ENCODE measurements at regions not wholly inside any gene's neighbourhood (a gene's known extent, or its start where the extent isn't known, plus 50 kb on each side); places are given as distances from the start of the nearest gene placed in this dataset.
"Not testable (repeated sequence)": the region's sequence is repeated elsewhere in the genome, so short reads cannot be mapped to it uniquely, and the experiment has no call there.

DNA sequence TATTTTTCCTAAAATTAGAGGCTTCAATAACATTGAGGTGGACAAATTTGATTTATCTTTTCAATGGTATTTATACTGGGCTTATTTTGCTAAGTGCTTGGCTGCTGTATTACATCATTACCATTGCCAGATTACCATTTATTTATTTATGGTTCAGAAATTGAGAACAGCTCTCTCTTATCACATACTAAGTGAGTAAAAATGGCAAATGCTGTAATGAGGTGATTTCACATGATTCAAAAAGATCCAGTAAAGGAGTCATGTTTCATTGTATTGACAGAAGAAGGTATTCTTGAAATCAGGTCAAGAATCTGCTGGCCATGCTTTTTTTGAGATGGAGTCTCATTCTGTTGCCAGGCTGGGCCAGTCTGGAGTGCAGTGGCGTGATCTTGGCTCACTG lies 322.6 kb downstream of the KIF20B start:
- H3K4me3 ChIP-seq (replicated peaks in 1 of 2; ENCODE audit: low read depth in 2 of 2, low read length in 2 of 2): no peak overlapping the region
- no peak for DNase-seq (ENCODE audit: low read depth in 2 of 2)
- TF ChIP-seq, protein P1, sequence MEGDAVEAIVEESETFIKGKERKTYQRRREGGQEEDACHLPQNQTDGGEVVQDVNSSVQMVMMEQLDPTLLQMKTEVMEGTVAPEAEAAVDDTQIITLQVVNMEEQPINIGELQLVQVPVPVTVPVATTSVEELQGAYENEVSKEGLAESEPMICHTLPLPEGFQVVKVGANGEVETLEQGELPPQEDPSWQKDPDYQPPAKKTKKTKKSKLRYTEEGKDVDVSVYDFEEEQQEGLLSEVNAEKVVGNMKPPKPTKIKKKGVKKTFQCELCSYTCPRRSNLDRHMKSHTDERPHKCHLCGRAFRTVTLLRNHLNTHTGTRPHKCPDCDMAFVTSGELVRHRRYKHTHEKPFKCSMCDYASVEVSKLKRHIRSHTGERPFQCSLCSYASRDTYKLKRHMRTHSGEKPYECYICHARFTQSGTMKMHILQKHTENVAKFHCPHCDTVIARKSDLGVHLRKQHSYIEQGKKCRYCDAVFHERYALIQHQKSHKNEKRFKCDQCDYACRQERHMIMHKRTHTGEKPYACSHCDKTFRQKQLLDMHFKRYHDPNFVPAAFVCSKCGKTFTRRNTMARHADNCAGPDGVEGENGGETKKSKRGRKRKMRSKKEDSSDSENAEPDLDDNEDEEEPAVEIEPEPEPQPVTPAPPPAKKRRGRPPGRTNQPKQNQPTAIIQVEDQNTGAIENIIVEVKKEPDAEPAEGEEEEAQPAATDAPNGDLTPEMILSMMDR (IDR thresholded peaks at IDR 0.05; ENCODE audit: low read depth, low read length): no peak

DNA sequence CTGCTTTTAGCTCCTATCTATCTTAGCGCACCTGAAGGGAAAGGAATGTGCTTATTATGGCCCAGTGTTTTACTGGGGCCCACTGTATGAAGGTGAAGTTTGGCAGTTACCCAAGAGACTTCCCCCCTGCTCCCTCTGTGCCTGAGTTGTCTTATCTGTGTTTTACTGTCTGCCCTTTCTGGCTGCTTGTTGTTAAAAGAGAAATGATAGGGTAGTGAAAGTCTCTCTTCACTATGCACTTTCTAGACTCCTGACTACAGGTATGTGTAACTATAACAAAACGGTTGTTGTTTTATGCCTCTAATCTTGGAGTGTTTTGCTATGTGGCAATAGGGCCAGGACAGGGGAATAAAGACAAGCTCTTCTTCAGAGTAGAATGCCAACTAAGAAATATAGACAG lies 326.9 kb downstream of the KIF20B start:
- no peak for DNase-seq (ENCODE audit: low read depth in 2 of 2)
- no peak overlapping the region for H3K4me3 ChIP-seq (replicated peaks in 1 of 2; ENCODE audit: low read depth in 2 of 2, low read length in 2 of 2)
- TF ChIP-seq, protein P1 (IDR thresholded peaks at IDR 0.05; ENCODE audit: low read depth, low read length): no peak

DNA sequence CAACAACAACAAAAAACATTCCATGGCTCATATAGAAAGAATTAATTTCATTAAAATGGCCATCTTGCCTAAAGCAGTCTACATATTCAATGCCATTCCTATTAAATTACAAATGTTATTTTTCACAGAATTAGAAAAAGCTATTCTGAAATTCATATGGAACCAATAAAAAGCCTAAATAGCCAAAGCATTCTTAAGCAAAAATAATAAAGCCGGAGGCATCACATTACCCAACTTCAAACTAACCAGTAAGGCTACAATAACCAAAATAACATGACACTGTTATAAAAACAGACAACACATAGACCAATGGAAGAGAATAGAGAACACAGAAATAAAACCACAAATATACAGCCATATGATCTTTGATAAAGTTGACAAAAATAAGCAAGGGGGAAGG lies 330.4 kb downstream of the KIF20B start:
- no peak overlapping the region for H3K4me3 ChIP-seq (replicated peaks in 1 of 2; ENCODE audit: low read depth in 2 of 2, low read length in 2 of 2)
- TF ChIP-seq, protein P1 (IDR thresholded peaks at IDR 0.05; ENCODE audit: low read depth, low read length): no peak
- DNase-seq (ENCODE audit: low read depth in 2 of 2): no peak

DNA sequence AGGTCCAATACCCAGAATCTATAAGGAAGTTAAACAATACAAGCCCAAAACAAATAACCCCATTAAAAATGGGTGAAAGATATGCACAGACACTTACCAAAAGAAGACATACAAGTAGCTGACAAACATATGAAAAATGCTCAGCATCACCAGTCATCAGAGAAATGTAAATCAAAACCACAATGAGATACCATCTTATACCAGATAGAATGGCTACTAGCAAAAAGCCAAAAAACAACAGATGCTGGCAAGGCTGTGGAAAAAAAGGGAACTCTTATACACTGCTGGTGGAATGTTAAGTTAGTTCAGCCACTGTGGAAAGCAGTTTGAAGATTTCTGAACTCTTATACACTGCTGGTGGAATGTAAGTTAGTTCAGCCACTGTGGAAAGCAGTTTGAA lies 331.1 kb downstream of the KIF20B start:
- H3K4me3 ChIP-seq (replicated peaks in 1 of 2; ENCODE audit: low read depth in 2 of 2, low read length in 2 of 2): no peak overlapping the region
- TF ChIP-seq, protein P1 (IDR thresholded peaks at IDR 0.05; ENCODE audit: low read depth, low read length): no peak
- peak in 1 of 2 donors; percentile 35 for DNase-seq (ENCODE audit: low read depth in 2 of 2)

DNA sequence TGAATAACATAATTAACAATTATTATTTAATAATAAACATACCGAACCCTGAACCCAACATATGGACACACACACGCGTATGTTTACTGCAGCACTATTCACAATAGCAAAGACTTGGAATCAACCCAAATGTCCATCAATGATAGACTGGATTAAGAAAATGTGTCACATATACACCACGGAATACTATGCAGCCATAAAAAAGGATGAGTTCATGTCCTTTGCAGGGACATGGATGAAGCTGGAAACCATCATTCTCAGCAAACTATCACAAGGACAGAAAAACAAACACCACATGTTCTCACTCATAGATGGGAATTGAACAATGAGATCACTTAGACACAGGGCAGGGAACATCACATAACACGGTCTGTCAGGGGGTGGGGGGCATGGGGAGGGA lies 333.5 kb downstream of the KIF20B start:
- not testable (repeated sequence) for DNase-seq (ENCODE audit: low read depth in 2 of 2)

DNA sequence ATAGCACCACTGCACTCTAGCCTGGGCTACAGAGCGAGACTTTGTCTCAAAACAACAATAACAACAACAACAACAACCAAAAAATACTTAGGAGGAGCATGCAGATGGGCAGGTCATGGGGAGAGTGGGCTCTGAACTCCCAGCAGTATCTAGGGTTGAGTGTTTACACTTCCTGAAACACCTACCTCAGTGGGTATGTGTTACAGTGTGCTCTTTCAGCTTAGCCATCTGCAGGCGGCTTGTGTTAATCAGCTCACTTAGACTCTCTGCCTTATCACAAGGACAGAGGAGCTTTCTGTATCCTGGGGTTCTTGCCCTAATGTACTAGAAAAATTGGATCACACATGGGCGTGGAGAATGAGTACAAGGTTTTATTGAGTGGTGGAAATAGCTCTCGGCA lies 340.2 kb downstream of the KIF20B start:
- TF ChIP-seq, protein P1 (IDR thresholded peaks at IDR 0.05; ENCODE audit: low read depth, low read length): no peak

More for the DNA sequence above, 333.5 kb downstream of the KIF20B start:
- H3K4me3 ChIP-seq (replicated peaks in 1 of 2; ENCODE audit: low read depth in 2 of 2, low read length in 2 of 2): not testable (repeated sequence)

DNA sequence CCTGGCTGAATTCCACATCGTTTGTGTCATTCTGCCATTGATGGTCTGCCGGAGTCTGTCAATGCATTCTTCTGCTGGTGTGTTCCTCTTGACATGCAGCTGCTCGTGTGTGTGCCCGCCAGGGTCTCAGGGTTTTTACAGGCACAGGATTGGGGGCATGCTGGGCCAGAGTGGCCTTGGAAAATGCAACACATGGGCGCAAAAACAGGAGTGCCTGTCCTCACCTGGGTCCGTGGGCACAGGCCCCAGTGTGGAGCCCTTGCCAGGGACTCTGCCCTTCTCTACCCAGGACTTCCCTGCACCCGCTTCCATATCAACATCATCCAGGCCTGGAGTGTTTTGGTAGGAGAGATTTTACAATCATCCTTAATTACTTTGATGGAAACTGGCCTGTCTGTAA lies 340.7 kb downstream of the KIF20B start:
- TF ChIP-seq, protein P1 (IDR thresholded peaks at IDR 0.05; ENCODE audit: low read depth, low read length): no peak
- no peak for DNase-seq (ENCODE audit: low read depth in 2 of 2)
- no peak overlapping the region for H3K4me3 ChIP-seq (replicated peaks in 1 of 2; ENCODE audit: low read depth in 2 of 2, low read length in 2 of 2)

More for the DNA sequence above, 340.2 kb downstream of the KIF20B start:
- no peak overlapping the region for H3K4me3 ChIP-seq (replicated peaks in 1 of 2; ENCODE audit: low read depth in 2 of 2, low read length in 2 of 2)
- no peak for DNase-seq (ENCODE audit: low read depth in 2 of 2)
